Esophagus mucosa (tissue), 1 donor: ENCODE measurements at regions not wholly inside any gene's neighbourhood (a gene's known extent, or its start where the extent isn't known, plus 50 kb on each side); places are given as distances from the start of the nearest gene placed in this dataset.

Source experiments
- ATAC-seq: fragments of 200-7000 bp; cut with Tn5 transposase; one replicate; pipeline ENCODE4 v1.9.1; 2020
- donor health status: DM: yes; HTN: yes; CAD: no.

- ATAC-seq, result no peak
Observed at GRCh38 chr7:25830215-25830614, 321.8 kb upstream of the NFE2L3 start.

GRCh38 chr7:25831062-25831691 lies 320.8 kb upstream of the NFE2L3 start:
- ATAC-seq, result no peak

- no peak for ATAC-seq
Observed at GRCh38 chr7:25831831-25832411, 320.1 kb upstream of the NFE2L3 start.

GRCh38 chr7:25832456-25832855 lies 319.5 kb upstream of the NFE2L3 start:
- ATAC-seq, result no peak

GRCh38 chr7:25832929-25833328 lies 319.1 kb upstream of the NFE2L3 start:
- ATAC-seq, result no peak

- ATAC-seq, result no peak
Observed at GRCh38 chr7:25834050-25834449, 317.9 kb upstream of the NFE2L3 start.

GRCh38 chr7:25835197-25835596 lies 316.8 kb upstream of the NFE2L3 start:
- ATAC-seq, result no peak

- ATAC-seq, result no peak
Observed at GRCh38 chr7:25839084-25839769, 312.8 kb upstream of the NFE2L3 start.

- no peak for ATAC-seq
Observed at GRCh38 chr7:25840209-25840792, 311.7 kb upstream of the NFE2L3 start.

GRCh38 chr7:25841575-25841974 lies 310.4 kb upstream of the NFE2L3 start:
- no peak for ATAC-seq

- no peak for ATAC-seq
Observed at GRCh38 chr7:25842201-25842733, 309.7 kb upstream of the NFE2L3 start.

GRCh38 chr7:25843467-25843866 lies 308.5 kb upstream of the NFE2L3 start:
- ATAC-seq, result no peak

GRCh38 chr7:25844102-25844870 lies 307.7 kb upstream of the NFE2L3 start:
- no peak for ATAC-seq

GRCh38 chr7:25845464-25845863 lies 306.5 kb upstream of the NFE2L3 start:
- no peak for ATAC-seq

- ATAC-seq, result no peak
Observed at GRCh38 chr7:25846722-25847121, 305.3 kb upstream of the NFE2L3 start.

GRCh38 chr7:25847336-25848070 lies 304.5 kb upstream of the NFE2L3 start:
- ATAC-seq, result no peak

GRCh38 chr7:25849500-25850184 lies 302.4 kb upstream of the NFE2L3 start:
- no peak for ATAC-seq

- ATAC-seq, result no peak
Observed at GRCh38 chr7:25850216-25850615, 301.8 kb upstream of the NFE2L3 start.

- ATAC-seq, result no peak
Observed at GRCh38 chr7:25850735-25851134, 301.3 kb upstream of the NFE2L3 start.

GRCh38 chr7:25851332-25852210 lies 300.4 kb upstream of the NFE2L3 start:
- ATAC-seq, result peak; percentile 84
